Lower leg skin (tissue), 4 donors: ENCODE measurements at regions not wholly inside any gene's neighbourhood (a gene's known extent, or its start where the extent isn't known, plus 50 kb on each side); places are given as distances from the start of the nearest gene placed in this dataset.

Source experiments
- DNase-seq, 2 donors: peaks; one replicate each; pipeline ENCODE4 v3.0.0-alpha.2; 2019; ENCODE audit warnings: low spot score in 2 of 2
- H3K4me3 ChIP-seq: fragments of 200-600 bp; sonication (generic); 2 replicates; pipeline ENCODE4 v1.5.1; 2017; ENCODE audit warnings: mild to moderate bottlenecking, low read depth; ENCODE audit not compliant: poor library complexity, severe bottlenecking
- CTCF ChIP-seq, 3 donors: fragments of 450-650 bp; IDR thresholded peaks; one replicate each; pipeline ENCODE4 v1.5.1; 2016; ENCODE audit warnings: antibody characterized with exemption in 3 of 3, mild to moderate bottlenecking in 3 of 3, moderate library complexity in 2 of 3
- POLR2A ChIP-seq, 2 donors: fragments of 450-650 bp; IDR thresholded peaks; one replicate each; pipeline ENCODE4 v1.6.1; 2016 to 2017; ENCODE audit warnings: antibody characterized with exemption in 2 of 2, mild to moderate bottlenecking in 1 of 2, moderate library complexity in 1 of 2
- WGBS, 2 donors: methylation state at CpG; one replicate each; pipeline ENCODE4 v1.1.5; 2018; 5-methylcytosine and 5-hydroxymethylcytosine counted together
- intact Hi-C: fragments of 100-400 bp; cut with DNase I; formaldehyde crosslinking; loops from one replicate; pipeline ENCODE4 v1.15.0; 2023; ENCODE audit warnings: low total_unique reads

- H3K4me3 ChIP-seq = no peak overlapping the region
- DNase-seq = no peak
- TF ChIP-seq POLR2A (IDR thresholded peaks at IDR 0.05) = no peak
- TF ChIP-seq CTCF (IDR thresholded peaks at IDR 0.05) = no peak
- 58 to 64% methylated on average over 2 of the region's 2 CpGs for WGBS, 2 donors
- intact Hi-C loops = no loop called here
Measured at GRCh38 chr6:56343295-56343694, 95.9 kb upstream of the COL21A1 start.

- intact Hi-C loops = no loop called here
- no peak for DNase-seq
- 32 to 58% methylated on average over 3 of the region's 3 CpGs for WGBS, 2 donors
- no peak for TF ChIP-seq POLR2A (IDR thresholded peaks at IDR 0.05)
- no peak for TF ChIP-seq CTCF (IDR thresholded peaks at IDR 0.05)
- H3K4me3 ChIP-seq = no peak overlapping the region
Measured at GRCh38 chr6:56339524-56339923, 92.1 kb upstream of the COL21A1 start.

GRCh38 chr6:56335726-56336125 is 88.3 kb upstream of the COL21A1 start:
- 25 to 41% methylated on average over 1 of the region's 1 CpG for WGBS, 2 donors
- no peak overlapping the region for H3K4me3 ChIP-seq
- TF ChIP-seq POLR2A (IDR thresholded peaks at IDR 0.05) (no peak), CTCF (IDR thresholded peaks at IDR 0.05) (no peak)
- no peak for DNase-seq
- intact Hi-C loops = no loop called here

- no peak for TF ChIP-seq CTCF (IDR thresholded peaks at IDR 0.05)
- no peak for TF ChIP-seq POLR2A (IDR thresholded peaks at IDR 0.05)
- no peak overlapping the region for H3K4me3 ChIP-seq
- 52 to 77% methylated on average over 1 of the region's 1 CpG for WGBS, 2 donors
- no peak for DNase-seq
- intact Hi-C loops = no loop called here
Measured at GRCh38 chr6:56334937-56335336, 87.6 kb upstream of the COL21A1 start.

- 50 to 62% methylated on average over 3 of the region's 3 CpGs for WGBS, 2 donors
- no peak for DNase-seq
- no peak overlapping the region for H3K4me3 ChIP-seq
- TF ChIP-seq CTCF (IDR thresholded peaks at IDR 0.05) = no peak
- TF ChIP-seq POLR2A (IDR thresholded peaks at IDR 0.05) = no peak
- intact Hi-C loops = no loop called here
Measured at GRCh38 chr6:56329271-56330050, 82.1 kb upstream of the COL21A1 start.

- intact Hi-C loops = no loop called here
- H3K4me3 ChIP-seq = no peak overlapping the region
- no peak for TF ChIP-seq POLR2A (IDR thresholded peaks at IDR 0.05)
- 78% methylated on average over 5 of the region's 5 CpGs for WGBS, 2 donors
- DNase-seq = no peak
Measured at GRCh38 chr6:56328728-56329090, 81.3 kb upstream of the COL21A1 start.
